ACC112 (cell line): ENCODE measurements at regions not wholly inside any gene's neighbourhood (a gene's known extent, or its start where the extent isn't known, plus 50 kb on each side); places are given as distances from the start of the nearest gene placed in this dataset.

Source experiments
- H2AFZ ChIP-seq: fragments of 200-600 bp; sonication (generic); one replicate; pipeline ENCODE4 v1.6.0; 2017; ENCODE audit warnings: antibody characterized with exemption, low read length; ENCODE audit not compliant: unreplicated experiment
- H3K27ac ChIP-seq: fragments of 200-600 bp; sonication (generic); 2 replicates; pipeline ENCODE4 v1.5.1; 2014; ENCODE audit warnings: low read depth, mild to moderate bottlenecking, antibody characterized with exemption, low read length, moderate library complexity
- H3K27me3 ChIP-seq: fragments of 200-600 bp; sonication (generic); 2 replicates; pipeline ENCODE4 v1.6.1; 2014; ENCODE audit warnings: mild to moderate bottlenecking, antibody characterized with exemption, low read length, moderate library complexity, mixed read lengths; ENCODE audit not compliant: insufficient read depth
- H3K36me3 ChIP-seq: fragments of 200-600 bp; sonication (generic); 2 replicates; pipeline ENCODE4 v1.6.1; 2016; ENCODE audit warnings: mild to moderate bottlenecking, antibody characterized with exemption, low read length, moderate library complexity, mixed read lengths; ENCODE audit not compliant: insufficient read depth
- H3K4me1 ChIP-seq: fragments of 200-600 bp; sonication (generic); one replicate; pipeline ENCODE4 v1.6.1; 2016; ENCODE audit warnings: low read length, mixed read lengths; ENCODE audit not compliant: insufficient read depth, unreplicated experiment, control insufficient read depth
- H3K4me3 ChIP-seq: fragments of 200-600 bp; sonication (generic); 2 replicates; pipeline ENCODE4 v1.5.1; 2014; ENCODE audit warnings: mild to moderate bottlenecking, low read depth, low read length
- H3K79me2 ChIP-seq: fragments of 200-600 bp; sonication (generic); one replicate; pipeline ENCODE4 v1.6.0; 2016; ENCODE audit warnings: low read length; ENCODE audit not compliant: control insufficient read depth, unreplicated experiment, insufficient read depth

GRCh38 chr10:21326594-21327288 lies 198.7 kb downstream of the SKIDA1 start:
- H3K27me3 ChIP-seq = no peaks in the 10 kb centered on the region
- no peaks in the 10 kb centered on the region for H3K79me2 ChIP-seq
- no peak overlapping the region for H3K27ac ChIP-seq
- no peak overlapping the region for H3K4me3 ChIP-seq
- no peaks in the 10 kb centered on the region for H3K36me3 ChIP-seq
- no peak overlapping the region for H2AFZ ChIP-seq
- peaks cover 9% of the 10 kb centered on the region for H3K4me1 ChIP-seq

GRCh38 chr10:21318540-21319167 lies 206.8 kb downstream of the SKIDA1 start:
- Histone ChIP-seq H3K27me3 (no peaks in the 10 kb centered on the region), H3K36me3 (no peaks in the 10 kb centered on the region), H3K27ac (peak overlapping the region; percentile 41; the same call in 1 of the 2 replicates), H2AFZ (no peak overlapping the region), H3K4me1 (peaks cover 42% of the 10 kb centered on the region), H3K79me2 (no peaks in the 10 kb centered on the region), H3K4me3 (no peak overlapping the region)

- Histone ChIP-seq H3K27me3 (no peaks in the 10 kb centered on the region), H3K27ac (peak overlapping the region; percentile 41), H2AFZ (no peak overlapping the region), H3K4me3 (no peak overlapping the region), H3K36me3 (no peaks in the 10 kb centered on the region), H3K4me1 (peaks cover 42% of the 10 kb centered on the region), H3K79me2 (no peaks in the 10 kb centered on the region)
Observed at GRCh38 chr10:21317902-21318301, 207.6 kb downstream of the SKIDA1 start.

- peak overlapping the region; percentile 81 for H3K27ac ChIP-seq
- peaks cover 42% of the 10 kb centered on the region for H3K4me1 ChIP-seq
- no peaks in the 10 kb centered on the region for H3K27me3 ChIP-seq
- H2AFZ ChIP-seq = no peak overlapping the region
- no peaks in the 10 kb centered on the region for H3K36me3 ChIP-seq
- peak overlapping the region; percentile 41; the same call in 1 of the 2 replicates for H3K4me3 ChIP-seq
- no peaks in the 10 kb centered on the region for H3K79me2 ChIP-seq
Observed at GRCh38 chr10:21315645-21316220, 209.7 kb downstream of the SKIDA1 start.

- Histone ChIP-seq H2AFZ (peak overlapping the region; percentile 64), H3K36me3 (no peaks in the 10 kb centered on the region), H3K79me2 (no peaks in the 10 kb centered on the region), H3K27me3 (no peaks in the 10 kb centered on the region), H3K27ac (peak overlapping the region; percentile 81), H3K4me1 (peaks cover 42% of the 10 kb centered on the region), H3K4me3 (peak overlapping the region; percentile 41; the same call in 1 of the 2 replicates)
Observed at GRCh38 chr10:21314906-21315644, 210.4 kb downstream of the SKIDA1 start.

GRCh38 chr10:21314111-21314626 lies 211.3 kb downstream of the SKIDA1 start:
- Histone ChIP-seq H3K4me3 (no peak overlapping the region), H3K27ac (peak overlapping the region; percentile 81; the same call in 1 of the 2 replicates), H3K4me1 (peaks cover 40% of the 10 kb centered on the region), H3K27me3 (no peaks in the 10 kb centered on the region), H3K79me2 (no peaks in the 10 kb centered on the region), H3K36me3 (no peaks in the 10 kb centered on the region), H2AFZ (peak overlapping the region; percentile 64)

- peaks cover 35% of the 10 kb centered on the region for H3K4me1 ChIP-seq
- H3K27ac ChIP-seq = no peak overlapping the region
- no peaks in the 10 kb centered on the region for H3K79me2 ChIP-seq
- no peak overlapping the region for H2AFZ ChIP-seq
- H3K4me3 ChIP-seq = no peak overlapping the region
- no peaks in the 10 kb centered on the region for H3K27me3 ChIP-seq
- no peaks in the 10 kb centered on the region for H3K36me3 ChIP-seq
Observed at GRCh38 chr10:21313691-21314090, 211.8 kb downstream of the SKIDA1 start.

GRCh38 chr10:21311426-21311825 lies 214.1 kb downstream of the SKIDA1 start:
- H3K27ac ChIP-seq = no peak overlapping the region
- no peaks in the 10 kb centered on the region for H3K27me3 ChIP-seq
- H3K4me3 ChIP-seq = no peak overlapping the region
- H2AFZ ChIP-seq = no peak overlapping the region
- H3K36me3 ChIP-seq = no peaks in the 10 kb centered on the region
- H3K4me1 ChIP-seq = peaks cover 24% of the 10 kb centered on the region
- no peaks in the 10 kb centered on the region for H3K79me2 ChIP-seq

GRCh38 chr10:21309427-21309826 lies 216.1 kb downstream of the SKIDA1 start:
- Histone ChIP-seq H3K4me3 (no peak overlapping the region), H3K4me1 (peaks cover 7% of the 10 kb centered on the region), H3K27me3 (no peaks in the 10 kb centered on the region), H3K27ac (no peak overlapping the region), H2AFZ (no peak overlapping the region), H3K79me2 (no peaks in the 10 kb centered on the region), H3K36me3 (no peaks in the 10 kb centered on the region)

GRCh38 chr10:21308946-21309345 lies 216.5 kb downstream of the SKIDA1 start:
- H3K27me3 ChIP-seq = no peaks in the 10 kb centered on the region
- H3K36me3 ChIP-seq = no peaks in the 10 kb centered on the region
- no peak overlapping the region for H3K27ac ChIP-seq
- no peak overlapping the region for H2AFZ ChIP-seq
- no peaks in the 10 kb centered on the region for H3K79me2 ChIP-seq
- no peak overlapping the region for H3K4me3 ChIP-seq
- peaks cover 7% of the 10 kb centered on the region for H3K4me1 ChIP-seq
